ENCODE measurements at regions not wholly inside any gene's neighbourhood (a gene's known extent, or its start where the extent isn't known, plus 50 kb on each side); places are given as distances from the start of the nearest gene placed in this dataset.
A peak's percentile ranks its signal among the peaks of the same experiment; 100 is the strongest.
"Not testable (repeated sequence)": the region's sequence is repeated elsewhere in the genome, so short reads cannot be mapped to it uniquely, and the experiment has no call there.

DNA sequence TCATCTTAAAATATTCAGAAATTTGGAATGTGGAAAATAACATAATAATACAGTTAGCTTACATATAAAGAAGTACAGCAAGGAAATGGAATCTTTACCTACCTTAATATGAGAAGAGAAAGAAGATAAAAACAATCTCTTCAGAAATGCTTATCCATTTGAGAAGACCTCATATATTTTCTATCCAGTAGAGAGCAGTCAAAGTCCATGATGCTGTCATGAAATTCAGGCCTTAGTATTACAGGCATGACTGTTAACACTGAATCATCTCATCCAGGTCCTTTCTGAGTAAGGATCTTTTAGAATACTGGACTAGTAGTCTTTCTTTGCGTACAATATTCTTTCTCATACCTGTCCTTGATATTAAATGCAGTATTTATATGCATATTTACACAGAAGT, 713.4 kb downstream of the CD109 start:
- Histone ChIP-seq H3K27ac (no peak overlapping the region), H3K9me3 (no peaks in the 10 kb centered on the region), H3K4me3 (no peak overlapping the region), H3K4me1 (replicated peaks) (no peaks in the 10 kb centered on the region), H3K36me3 (no peaks in the 10 kb centered on the region), H3K27me3 (replicated peaks; ENCODE audit: insufficient read depth) (no peaks in the 10 kb centered on the region)
- intact Hi-C loops (cut with DNase I): no loop called here
- WGBS: 44% methylated on average over 1 of the region's 1 CpG
- peak in 2 of 4 experiments; percentile 27 to 45 for TF ChIP-seq CTCF (IDR thresholded peaks at IDR 0.05)
- TF ChIP-seq POLR2A (IDR thresholded peaks at IDR 0.05): no peak
- no peak for DNase-seq (ENCODE audit: low spot score)

GRCh38 chr6:74408844-74409243, 712.8 kb downstream of the CD109 start:
- Histone ChIP-seq H3K4me3 (no peak overlapping the region), H3K4me1 (replicated peaks) (no peaks in the 10 kb centered on the region), H3K36me3 (no peaks in the 10 kb centered on the region), H3K9me3 (no peaks in the 10 kb centered on the region), H3K27ac (no peak overlapping the region), H3K27me3 (replicated peaks; ENCODE audit: insufficient read depth) (no peaks in the 10 kb centered on the region)
- WGBS: 59% methylated on average over 1 of the region's 1 CpG
- no peak for DNase-seq (ENCODE audit: low spot score)
- intact Hi-C loops (cut with DNase I): no loop called here
- TF ChIP-seq CTCF (IDR thresholded peaks at IDR 0.05) (no peak), POLR2AphosphoS5 (IDR thresholded peaks at IDR 0.05) (no peak), POLR2A (IDR thresholded peaks at IDR 0.05) (no peak)

DNA sequence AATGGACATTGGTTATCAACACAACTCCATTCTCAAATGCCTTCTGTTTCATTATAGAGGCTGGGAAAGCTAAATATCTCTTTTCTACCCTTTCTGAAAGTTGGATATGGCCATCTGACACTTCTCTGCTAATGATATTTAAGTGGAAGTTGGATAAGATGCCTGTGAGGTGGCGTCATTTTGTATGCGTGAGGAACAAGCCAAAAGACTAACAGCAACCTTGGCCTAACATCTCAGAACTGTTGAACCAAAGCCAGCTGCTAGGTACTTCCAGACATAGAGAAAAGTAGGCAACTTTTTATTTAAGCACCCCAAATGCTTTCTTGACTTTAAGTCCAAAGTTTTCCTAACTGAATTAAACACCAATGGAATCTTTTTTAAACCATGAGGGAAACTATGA, 708.4 kb downstream of the CD109 start:
- Histone ChIP-seq H3K27ac (no peak overlapping the region), H3K4me1 (replicated peaks) (no peaks in the 10 kb centered on the region), H3K36me3 (no peaks in the 10 kb centered on the region), H3K9me3 (no peaks in the 10 kb centered on the region), H3K4me3 (no peak overlapping the region), H3K27me3 (replicated peaks; ENCODE audit: insufficient read depth) (no peaks in the 10 kb centered on the region)
- intact Hi-C loops (cut with DNase I): no loop called here
- DNase-seq (ENCODE audit: low spot score): no peak
- 72% methylated on average over 2 of the region's 2 CpGs for WGBS
- TF ChIP-seq CTCF (IDR thresholded peaks at IDR 0.05): no peak

DNA sequence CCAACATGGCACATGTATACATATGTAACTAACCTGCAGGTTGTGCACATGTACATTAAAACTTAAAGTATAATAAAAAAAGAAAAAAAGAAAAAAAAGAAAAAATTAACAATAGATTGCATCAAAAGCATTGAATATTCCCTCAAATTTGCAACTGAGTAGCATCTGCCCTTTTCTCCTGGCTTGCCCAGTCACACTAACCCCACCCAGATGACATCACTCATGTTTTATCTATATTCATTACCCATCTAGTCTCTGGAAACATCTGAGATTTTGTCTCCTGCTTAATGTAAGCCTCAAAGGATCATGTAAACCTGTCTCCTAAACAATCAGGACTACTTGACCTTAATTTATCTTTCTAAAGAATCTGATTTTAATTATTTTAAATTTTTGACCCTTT, 706.8 kb downstream of the CD109 start:
- Histone ChIP-seq H3K4me3 (no peak overlapping the region), H3K27me3 (replicated peaks; ENCODE audit: insufficient read depth) (no peaks in the 10 kb centered on the region), H3K36me3 (no peaks in the 10 kb centered on the region), H3K9me3 (no peaks in the 10 kb centered on the region), H3K27ac (no peak overlapping the region), H3K4me1 (replicated peaks) (no peaks in the 10 kb centered on the region)
- TF ChIP-seq CTCF (IDR thresholded peaks at IDR 0.05): no peak
- no peak for TF ChIP-seq POLR2AphosphoS5 (IDR thresholded peaks at IDR 0.05)
- TF ChIP-seq POLR2A (IDR thresholded peaks at IDR 0.05): no peak
- DNase-seq (ENCODE audit: low spot score): no peak
- intact Hi-C loops (cut with DNase I): no loop called here

- not testable (repeated sequence) for DNase-seq (ENCODE audit: low spot score)
- 90% methylated on average over 10 of the region's 10 CpGs for WGBS
Observed at GRCh38 chr6:74378437-74378836, 682.4 kb downstream of the CD109 start.

DNA sequence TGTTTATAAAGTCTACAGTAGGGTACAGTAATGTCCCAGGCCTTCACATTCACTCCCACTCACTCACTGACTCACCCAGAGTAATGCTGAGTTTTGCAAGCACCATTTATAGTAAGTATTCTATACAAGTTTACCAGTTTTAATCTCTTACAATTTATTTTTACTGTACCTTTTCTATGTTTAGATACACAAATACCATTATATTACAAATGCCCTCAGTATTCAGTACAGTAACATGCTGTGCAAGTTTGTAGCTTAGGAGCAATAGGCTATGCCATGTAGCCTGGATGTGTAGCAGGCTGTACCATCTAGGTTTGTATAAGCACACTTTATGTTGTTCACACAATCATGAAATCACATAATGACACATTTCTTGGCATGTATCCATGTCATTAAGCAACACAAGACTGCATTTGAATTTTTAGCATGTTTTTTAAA, 673.6 kb downstream of the CD109 start:
- H3K27ac ChIP-seq: no peak overlapping the region
- TF ChIP-seq CTCF (IDR thresholded peaks at IDR 0.05): no peak
- TF ChIP-seq POLR2A (IDR thresholded peaks at IDR 0.05): no peak
- TF ChIP-seq POLR2AphosphoS5 (IDR thresholded peaks at IDR 0.05): no peak
- H3K4me3 ChIP-seq: no peak overlapping the region
- H3K36me3 ChIP-seq: no peaks in the 10 kb centered on the region
- DNase-seq (ENCODE audit: low spot score): no peak
- H3K27me3 ChIP-seq (replicated peaks; ENCODE audit: insufficient read depth): no peaks in the 10 kb centered on the region
- intact Hi-C loops (cut with DNase I): no loop called here
- no peaks in the 10 kb centered on the region for H3K4me1 ChIP-seq (replicated peaks)
- no peaks in the 10 kb centered on the region for H3K9me3 ChIP-seq

More at GRCh38 chr6:74378437-74378836, 682.4 kb downstream of the CD109 start:
- H3K36me3 ChIP-seq; H3K27me3 ChIP-seq (replicated peaks; ENCODE audit: insufficient read depth); H3K4me3 ChIP-seq; intact Hi-C loops (cut with DNase I); H3K27ac ChIP-seq; H3K4me1 ChIP-seq (replicated peaks); H3K9me3 ChIP-seq: not testable (repeated sequence)
